Suprapubic skin (tissue), 4 donors: ENCODE measurements at regions not wholly inside any gene's neighbourhood (a gene's known extent, or its start where the extent isn't known, plus 50 kb on each side); places are given as distances from the start of the nearest gene placed in this dataset.

Experiments
- DNase-seq, 2 donors: peaks; one replicate each; pipeline ENCODE4 v3.0.0-alpha.2; 2019; ENCODE audit warnings: low spot score in 2 of 2
- H3K27ac ChIP-seq: fragments of 200-600 bp; sonication (generic); one replicate; pipeline ENCODE4 v1.5.1; 2019
- H3K27me3 ChIP-seq: fragments of 200-600 bp; sonication (generic); one replicate; pipeline ENCODE4 v1.5.1; 2019
- H3K36me3 ChIP-seq: fragments of 200-600 bp; sonication (generic); one replicate; pipeline ENCODE4 v1.5.1; 2019
- H3K4me1 ChIP-seq: fragments of 200-600 bp; sonication (generic); one replicate; pipeline ENCODE4 v1.5.1; 2019
- H3K4me3 ChIP-seq: fragments of 200-600 bp; sonication (generic); one replicate; pipeline ENCODE4 v1.5.1; 2019; ENCODE audit warnings: mild to moderate bottlenecking
- H3K9me3 ChIP-seq: fragments of 200-600 bp; sonication (generic); one replicate; pipeline ENCODE4 v1.5.1; 2019
- EP300 ChIP-seq: sonication (generic); formaldehyde crosslinking; IDR thresholded peaks from one replicate; pipeline ENCODE4 v1.6.1; 2017; ENCODE audit warnings: antibody characterized with exemption
- POLR2A ChIP-seq, 2 donors: fragments of 450-650 bp; IDR thresholded peaks; one replicate each; pipeline ENCODE4 v1.6.1; 2017; ENCODE audit warnings: antibody characterized with exemption in 2 of 2, mild to moderate bottlenecking in 2 of 2, moderate library complexity in 2 of 2
- POLR2AphosphoS5 ChIP-seq, 3 donors: sonication (generic); formaldehyde crosslinking; IDR thresholded peaks; one replicate each; pipeline ENCODE4 v1.6.1; 2017; ENCODE audit warnings: antibody characterized with exemption in 3 of 3
- WGBS: methylation state at CpG from one replicate; pipeline ENCODE4 v1.1.5; 2018; 5-methylcytosine and 5-hydroxymethylcytosine counted together
- TF ChIP-seq, protein P1 (sequence below), 2 donors: fragments of 200-600 bp in 1 of 2; fragments of 450-650 bp in 1 of 2; sonication (generic) in 1 of 2; IDR thresholded peaks; one replicate each; pipeline ENCODE4 v1.5.1; 2016 to 2019; ENCODE audit warnings: antibody characterized with exemption in 2 of 2, mild to moderate bottlenecking in 1 of 2, moderate library complexity in 1 of 2

GRCh38 chr2:21501376-21502027 lies 377.7 kb downstream of the TDRD15 start:
- no peak for TF ChIP-seq POLR2AphosphoS5 (IDR thresholded peaks at IDR 0.05)
- TF ChIP-seq, protein P1, sequence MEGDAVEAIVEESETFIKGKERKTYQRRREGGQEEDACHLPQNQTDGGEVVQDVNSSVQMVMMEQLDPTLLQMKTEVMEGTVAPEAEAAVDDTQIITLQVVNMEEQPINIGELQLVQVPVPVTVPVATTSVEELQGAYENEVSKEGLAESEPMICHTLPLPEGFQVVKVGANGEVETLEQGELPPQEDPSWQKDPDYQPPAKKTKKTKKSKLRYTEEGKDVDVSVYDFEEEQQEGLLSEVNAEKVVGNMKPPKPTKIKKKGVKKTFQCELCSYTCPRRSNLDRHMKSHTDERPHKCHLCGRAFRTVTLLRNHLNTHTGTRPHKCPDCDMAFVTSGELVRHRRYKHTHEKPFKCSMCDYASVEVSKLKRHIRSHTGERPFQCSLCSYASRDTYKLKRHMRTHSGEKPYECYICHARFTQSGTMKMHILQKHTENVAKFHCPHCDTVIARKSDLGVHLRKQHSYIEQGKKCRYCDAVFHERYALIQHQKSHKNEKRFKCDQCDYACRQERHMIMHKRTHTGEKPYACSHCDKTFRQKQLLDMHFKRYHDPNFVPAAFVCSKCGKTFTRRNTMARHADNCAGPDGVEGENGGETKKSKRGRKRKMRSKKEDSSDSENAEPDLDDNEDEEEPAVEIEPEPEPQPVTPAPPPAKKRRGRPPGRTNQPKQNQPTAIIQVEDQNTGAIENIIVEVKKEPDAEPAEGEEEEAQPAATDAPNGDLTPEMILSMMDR (IDR thresholded peaks at IDR 0.05): no peak
- TF ChIP-seq POLR2A (IDR thresholded peaks at IDR 0.05): no peak
- TF ChIP-seq EP300: no peak
- no peak for DNase-seq
- 68% methylated on average over 5 of the region's 5 CpGs for WGBS

DNA sequence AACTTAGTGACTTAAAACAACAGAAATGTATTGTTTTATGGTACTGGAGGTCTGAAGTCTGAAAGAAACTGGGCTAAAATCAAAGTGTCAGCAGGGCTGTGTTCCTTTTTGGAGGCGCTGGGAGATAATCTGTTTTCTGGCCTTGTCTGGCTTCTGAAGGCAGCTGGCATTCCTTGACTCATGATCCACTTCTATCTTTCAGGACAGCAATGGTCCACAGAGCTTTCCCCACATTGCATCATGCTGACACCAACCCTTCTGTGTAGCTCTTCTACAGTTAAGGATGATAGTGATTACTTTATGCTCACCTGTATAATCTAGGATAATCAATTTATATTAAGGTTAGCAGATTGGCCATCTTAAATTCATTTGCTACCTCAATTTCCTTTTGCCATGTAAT lies 392.1 kb downstream of the TDRD15 start:
- Histone ChIP-seq H3K27ac (no peak overlapping the region), H3K4me3 (no peak overlapping the region), H3K27me3 (no peaks in the 10 kb centered on the region), H3K36me3 (no peaks in the 10 kb centered on the region), H3K9me3 (no peaks in the 10 kb centered on the region), H3K4me1 (no peaks in the 10 kb centered on the region)
- no peak for TF ChIP-seq EP300
- no peak for TF ChIP-seq POLR2A (IDR thresholded peaks at IDR 0.05)
- TF ChIP-seq POLR2AphosphoS5 (IDR thresholded peaks at IDR 0.05): no peak
- TF ChIP-seq, protein P1 (IDR thresholded peaks at IDR 0.05): no peak
- no peak for DNase-seq
- WGBS: 88% methylated on average over 1 of the region's 1 CpG

More at GRCh38 chr2:21501376-21502027, 377.7 kb downstream of the TDRD15 start:
- Histone ChIP-seq H3K36me3 (no peaks in the 10 kb centered on the region), H3K4me3 (no peak overlapping the region), H3K27ac (no peak overlapping the region), H3K4me1 (no peaks in the 10 kb centered on the region), H3K9me3 (no peaks in the 10 kb centered on the region), H3K27me3 (no peaks in the 10 kb centered on the region)

DNA sequence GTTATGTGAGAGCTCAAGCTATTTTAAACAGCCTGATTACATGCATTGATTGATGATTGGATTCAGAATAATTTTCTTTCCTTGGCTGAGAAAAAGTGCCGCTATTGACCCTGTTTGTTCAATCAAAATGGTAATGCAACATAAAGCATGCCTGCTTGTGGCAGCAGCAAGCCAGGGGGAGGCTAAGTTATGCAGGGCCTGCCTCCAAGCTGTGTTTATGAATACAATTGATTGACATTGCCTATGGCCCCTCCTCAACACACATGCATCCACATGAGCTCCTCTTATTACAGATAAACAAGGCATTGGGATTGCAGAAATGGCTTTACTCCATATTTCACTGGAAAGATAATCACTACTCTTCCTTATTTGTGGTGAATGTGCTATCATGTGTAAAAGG lies 395.6 kb downstream of the TDRD15 start:
- Histone ChIP-seq H3K36me3 (no peaks in the 10 kb centered on the region), H3K9me3 (no peaks in the 10 kb centered on the region), H3K4me3 (no peak overlapping the region), H3K27me3 (no peaks in the 10 kb centered on the region), H3K4me1 (no peaks in the 10 kb centered on the region), H3K27ac (no peak overlapping the region)
- WGBS: 94% methylated on average over 1 of the region's 1 CpG
- DNase-seq: no peak
- no peak for TF ChIP-seq EP300
- no peak for TF ChIP-seq POLR2AphosphoS5 (IDR thresholded peaks at IDR 0.05)
- TF ChIP-seq POLR2A (IDR thresholded peaks at IDR 0.05): no peak
- TF ChIP-seq, protein P1 (IDR thresholded peaks at IDR 0.05): no peak

DNA sequence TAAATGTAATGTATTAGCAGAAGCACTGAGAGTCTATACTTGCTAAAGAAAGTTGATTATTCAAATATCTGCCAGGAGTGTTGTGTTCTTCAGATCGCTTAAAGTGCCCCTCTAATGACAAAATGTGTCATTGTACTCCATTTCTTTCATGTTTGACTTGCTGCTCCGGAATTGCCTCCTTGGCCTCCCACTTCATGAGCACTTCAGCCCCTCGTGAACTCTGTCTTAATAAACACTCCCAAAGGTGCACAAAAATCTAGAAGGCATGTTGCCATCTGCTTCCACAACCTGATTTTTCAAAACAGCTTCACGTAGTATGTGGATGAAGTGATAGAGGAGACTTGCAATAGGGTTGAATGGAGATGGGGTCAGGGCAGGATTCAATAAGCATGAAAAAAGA lies 396.1 kb downstream of the TDRD15 start:
- no peak for DNase-seq
- Histone ChIP-seq H3K36me3 (no peaks in the 10 kb centered on the region), H3K27me3 (no peaks in the 10 kb centered on the region), H3K9me3 (no peaks in the 10 kb centered on the region), H3K4me3 (no peak overlapping the region), H3K4me1 (no peaks in the 10 kb centered on the region), H3K27ac (no peak overlapping the region)
- TF ChIP-seq EP300: no peak
- TF ChIP-seq, protein P1 (IDR thresholded peaks at IDR 0.05): no peak
- TF ChIP-seq POLR2A (IDR thresholded peaks at IDR 0.05): no peak
- no peak for TF ChIP-seq POLR2AphosphoS5 (IDR thresholded peaks at IDR 0.05)
- 86% methylated on average over 4 of the region's 4 CpGs for WGBS

GRCh38 chr2:21535826-21536225 lies 412.1 kb downstream of the TDRD15 start:
- 88% methylated on average over 4 of the region's 4 CpGs for WGBS
- Histone ChIP-seq H3K36me3 (no peaks in the 10 kb centered on the region), H3K4me1 (no peaks in the 10 kb centered on the region), H3K4me3 (no peak overlapping the region), H3K27me3 (no peaks in the 10 kb centered on the region), H3K27ac (no peak overlapping the region), H3K9me3 (peaks cover 17% of the 10 kb centered on the region)
- no peak for DNase-seq
- TF ChIP-seq POLR2A (IDR thresholded peaks at IDR 0.05) (no peak), EP300 (no peak), POLR2AphosphoS5 (IDR thresholded peaks at IDR 0.05) (no peak)
- TF ChIP-seq, protein P1 (IDR thresholded peaks at IDR 0.05): no peak
